22Rv1 (cell line): ENCODE measurements at regions not wholly inside any gene's neighbourhood (a gene's known extent, or its start where the extent isn't known, plus 50 kb on each side); places are given as distances from the start of the nearest gene placed in this dataset.

Experiments used
- CTCF ChIP-seq: fragments of 450-650 bp; IDR thresholded peaks from 2 replicates; pipeline ENCODE4 v1.5.1; 2017; ENCODE audit warnings: mild to moderate bottlenecking
- ZFX ChIP-seq: fragments of 450-650 bp; IDR thresholded peaks from 2 replicates; pipeline ENCODE4 v1.6.1; 2017; ENCODE audit warnings: antibody characterized with exemption, borderline replicate concordance

DNA sequence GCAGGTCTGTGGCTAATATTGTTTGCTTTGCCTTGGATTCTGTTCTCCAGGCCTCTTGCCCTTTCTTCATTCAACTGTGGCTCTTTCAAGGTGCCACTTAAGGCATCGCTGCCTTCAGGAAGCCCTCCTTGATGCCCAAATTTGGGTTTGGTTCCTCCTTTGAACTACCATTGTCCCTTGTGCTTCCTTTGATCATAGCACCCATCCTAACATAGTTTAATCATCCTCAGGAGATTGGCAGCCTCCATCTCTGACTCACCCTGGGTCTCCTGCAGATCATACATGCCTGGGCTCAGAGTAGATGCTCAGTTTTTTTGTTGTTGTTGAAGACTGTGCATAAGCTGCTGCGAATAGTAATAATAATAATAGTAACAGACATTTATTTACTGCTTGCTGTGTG, 54.4 kb upstream of the ACOT11 start:
- TF ChIP-seq CTCF, result no peak
- no peak for TF ChIP-seq ZFX
